PFSK-1 (cell line): ENCODE measurements at regions not wholly inside any gene's neighbourhood (a gene's known extent, or its start where the extent isn't known, plus 50 kb on each side); places are given as distances from the start of the nearest gene placed in this dataset.

Source experiments
- POLR2AphosphoS5 ChIP-seq: IDR thresholded peaks from 2 replicates; pipeline ENCODE4 v1.6.1; 2012; ENCODE audit warnings: low read depth, mild to moderate bottlenecking, control low read depth, low read length, moderate library complexity
- SIN3A ChIP-seq: IDR thresholded peaks from 2 replicates; pipeline ENCODE4 v1.6.1; 2012; ENCODE audit warnings: mild to moderate bottlenecking, low read length, moderate library complexity, borderline replicate concordance; ENCODE audit not compliant: insufficient read depth
- TF ChIP-seq, protein P1 (sequence below), 2 experiments: IDR thresholded peaks; 2 replicates each; pipeline versions ENCODE4 v1.6.1 to v1.8.0; 2011 to 2012; ENCODE audit warnings: low read depth in 2 of 2, low read length in 2 of 2, control low read depth in 1 of 2, inconsistent platforms in 1 of 2, mild to moderate bottlenecking in 1 of 2, moderate library complexity in 1 of 2; ENCODE audit not compliant: insufficient read depth in 1 of 2

- TF ChIP-seq, protein P1, sequence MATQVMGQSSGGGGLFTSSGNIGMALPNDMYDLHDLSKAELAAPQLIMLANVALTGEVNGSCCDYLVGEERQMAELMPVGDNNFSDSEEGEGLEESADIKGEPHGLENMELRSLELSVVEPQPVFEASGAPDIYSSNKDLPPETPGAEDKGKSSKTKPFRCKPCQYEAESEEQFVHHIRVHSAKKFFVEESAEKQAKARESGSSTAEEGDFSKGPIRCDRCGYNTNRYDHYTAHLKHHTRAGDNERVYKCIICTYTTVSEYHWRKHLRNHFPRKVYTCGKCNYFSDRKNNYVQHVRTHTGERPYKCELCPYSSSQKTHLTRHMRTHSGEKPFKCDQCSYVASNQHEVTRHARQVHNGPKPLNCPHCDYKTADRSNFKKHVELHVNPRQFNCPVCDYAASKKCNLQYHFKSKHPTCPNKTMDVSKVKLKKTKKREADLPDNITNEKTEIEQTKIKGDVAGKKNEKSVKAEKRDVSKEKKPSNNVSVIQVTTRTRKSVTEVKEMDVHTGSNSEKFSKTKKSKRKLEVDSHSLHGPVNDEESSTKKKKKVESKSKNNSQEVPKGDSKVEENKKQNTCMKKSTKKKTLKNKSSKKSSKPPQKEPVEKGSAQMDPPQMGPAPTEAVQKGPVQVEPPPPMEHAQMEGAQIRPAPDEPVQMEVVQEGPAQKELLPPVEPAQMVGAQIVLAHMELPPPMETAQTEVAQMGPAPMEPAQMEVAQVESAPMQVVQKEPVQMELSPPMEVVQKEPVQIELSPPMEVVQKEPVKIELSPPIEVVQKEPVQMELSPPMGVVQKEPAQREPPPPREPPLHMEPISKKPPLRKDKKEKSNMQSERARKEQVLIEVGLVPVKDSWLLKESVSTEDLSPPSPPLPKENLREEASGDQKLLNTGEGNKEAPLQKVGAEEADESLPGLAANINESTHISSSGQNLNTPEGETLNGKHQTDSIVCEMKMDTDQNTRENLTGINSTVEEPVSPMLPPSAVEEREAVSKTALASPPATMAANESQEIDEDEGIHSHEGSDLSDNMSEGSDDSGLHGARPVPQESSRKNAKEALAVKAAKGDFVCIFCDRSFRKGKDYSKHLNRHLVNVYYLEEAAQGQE (IDR thresholded peaks at IDR 0.05; ENCODE audit: insufficient read depth in 1 of 2, low read depth in 2 of 2, low read length in 2 of 2), result no peak
- TF ChIP-seq POLR2AphosphoS5 (no peak), SIN3A (no peak)
These were observed 572.0 kb downstream of the UTRN start for GRCh38 chr6:144857086-144857485.
